ENCODE measurements at regions not wholly inside any gene's neighbourhood (a gene's known extent, or its start where the extent isn't known, plus 50 kb on each side); places are given as distances from the start of the nearest gene placed in this dataset.

DNA sequence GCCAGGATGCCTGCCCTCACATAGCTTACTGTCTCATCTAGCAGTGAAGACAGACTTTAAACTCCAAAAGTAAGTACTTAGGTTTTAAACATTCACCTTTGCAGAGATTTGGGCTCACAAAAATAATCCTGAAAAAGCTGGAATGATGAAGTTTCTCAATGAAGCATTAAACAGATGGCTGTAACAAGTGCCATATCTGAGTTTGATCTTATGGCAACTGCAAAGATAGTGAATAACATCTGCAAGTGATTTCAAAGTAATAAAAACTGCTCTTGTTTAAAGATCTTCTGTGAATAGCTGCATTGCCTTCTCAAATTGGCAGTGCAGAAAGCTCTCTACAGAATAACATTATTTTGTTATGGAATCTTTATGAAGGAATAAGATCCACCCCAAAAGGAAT is 271.2 kb upstream of the SMIM31 start:
- no peak for DNase-seq (ENCODE audit: low read depth)
- TF ChIP-seq POLR2A (IDR thresholded peaks at IDR 0.05; ENCODE audit: extremely low read depth, insufficient read length) (no peak), MYC (IDR thresholded peaks at IDR 0.05; ENCODE audit: low read depth, low read length) (no peak)
- TF ChIP-seq, protein P1, sequence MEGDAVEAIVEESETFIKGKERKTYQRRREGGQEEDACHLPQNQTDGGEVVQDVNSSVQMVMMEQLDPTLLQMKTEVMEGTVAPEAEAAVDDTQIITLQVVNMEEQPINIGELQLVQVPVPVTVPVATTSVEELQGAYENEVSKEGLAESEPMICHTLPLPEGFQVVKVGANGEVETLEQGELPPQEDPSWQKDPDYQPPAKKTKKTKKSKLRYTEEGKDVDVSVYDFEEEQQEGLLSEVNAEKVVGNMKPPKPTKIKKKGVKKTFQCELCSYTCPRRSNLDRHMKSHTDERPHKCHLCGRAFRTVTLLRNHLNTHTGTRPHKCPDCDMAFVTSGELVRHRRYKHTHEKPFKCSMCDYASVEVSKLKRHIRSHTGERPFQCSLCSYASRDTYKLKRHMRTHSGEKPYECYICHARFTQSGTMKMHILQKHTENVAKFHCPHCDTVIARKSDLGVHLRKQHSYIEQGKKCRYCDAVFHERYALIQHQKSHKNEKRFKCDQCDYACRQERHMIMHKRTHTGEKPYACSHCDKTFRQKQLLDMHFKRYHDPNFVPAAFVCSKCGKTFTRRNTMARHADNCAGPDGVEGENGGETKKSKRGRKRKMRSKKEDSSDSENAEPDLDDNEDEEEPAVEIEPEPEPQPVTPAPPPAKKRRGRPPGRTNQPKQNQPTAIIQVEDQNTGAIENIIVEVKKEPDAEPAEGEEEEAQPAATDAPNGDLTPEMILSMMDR (IDR thresholded peaks at IDR 0.05; ENCODE audit: low read depth, low read length), result no peak
- TF ChIP-seq, protein P2, sequence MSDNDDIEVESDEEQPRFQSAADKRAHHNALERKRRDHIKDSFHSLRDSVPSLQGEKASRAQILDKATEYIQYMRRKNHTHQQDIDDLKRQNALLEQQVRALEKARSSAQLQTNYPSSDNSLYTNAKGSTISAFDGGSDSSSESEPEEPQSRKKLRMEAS (IDR thresholded peaks at IDR 0.05; ENCODE audit: low read depth, low read length), result no peak
- H3K4me3 ChIP-seq (ENCODE audit: low read depth, low read length), result no peak overlapping the region

DNA sequence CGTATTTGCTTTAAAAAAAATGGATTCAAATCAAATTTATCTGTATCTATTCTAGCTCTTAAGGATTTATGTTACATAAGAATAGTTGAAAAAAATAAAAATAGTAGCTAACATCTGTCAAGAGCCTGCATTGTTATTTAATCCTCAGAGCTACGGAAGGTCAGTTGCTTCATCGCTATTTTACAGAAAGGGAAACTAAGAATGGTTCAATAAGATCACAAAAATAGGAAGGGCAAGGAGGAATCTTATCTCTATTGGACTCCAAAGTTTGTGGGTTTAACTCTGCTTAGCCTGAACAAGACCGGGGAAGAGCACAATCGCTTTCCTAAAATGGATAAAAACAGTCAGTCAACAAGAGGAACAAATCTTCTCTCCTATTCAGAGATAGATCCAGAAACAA is 270.2 kb upstream of the SMIM31 start:
- DNase-seq (ENCODE audit: low read depth), result no peak
- no peak overlapping the region for H3K4me3 ChIP-seq (ENCODE audit: low read depth, low read length)
- TF ChIP-seq MYC (IDR thresholded peaks at IDR 0.05; ENCODE audit: low read depth, low read length) (no peak), POLR2A (IDR thresholded peaks at IDR 0.05; ENCODE audit: extremely low read depth, insufficient read length) (no peak)
- TF ChIP-seq, protein P2 (IDR thresholded peaks at IDR 0.05; ENCODE audit: low read depth, low read length), result no peak
- TF ChIP-seq, protein P1 (IDR thresholded peaks at IDR 0.05; ENCODE audit: low read depth, low read length), result no peak

DNA sequence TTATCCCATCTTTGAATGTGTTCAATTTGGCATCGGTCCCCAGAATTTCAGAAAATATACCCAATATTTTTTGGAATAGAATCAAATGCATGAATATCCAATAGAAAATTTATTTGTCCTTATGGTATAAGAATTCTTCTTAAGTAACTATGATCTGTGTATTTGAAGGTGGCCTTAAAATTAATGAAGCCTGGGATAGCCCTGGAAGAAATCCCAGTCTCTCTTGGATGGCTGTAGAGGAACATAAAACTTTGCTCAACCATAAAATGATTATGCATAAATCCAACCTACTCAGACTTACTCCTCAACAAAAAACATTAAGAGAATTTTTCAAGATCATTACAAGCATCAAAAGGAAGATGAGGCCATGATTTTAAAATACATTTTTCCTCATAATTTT is 269.4 kb upstream of the SMIM31 start:
- H3K4me3 ChIP-seq (ENCODE audit: low read depth, low read length), result no peak overlapping the region
- DNase-seq (ENCODE audit: low read depth), result no peak
- TF ChIP-seq MYC (IDR thresholded peaks at IDR 0.05; ENCODE audit: low read depth, low read length), result no peak
- TF ChIP-seq, protein P1 (IDR thresholded peaks at IDR 0.05; ENCODE audit: low read depth, low read length), result no peak
- TF ChIP-seq, protein P2 (IDR thresholded peaks at IDR 0.05; ENCODE audit: low read depth, low read length), result no peak
- no peak for TF ChIP-seq POLR2A (IDR thresholded peaks at IDR 0.05; ENCODE audit: extremely low read depth, insufficient read length)

GRCh38 chr4:164485136-164485535 is 268.8 kb upstream of the SMIM31 start:
- no peak for DNase-seq (ENCODE audit: low read depth)
- TF ChIP-seq MYC (IDR thresholded peaks at IDR 0.05; ENCODE audit: low read depth, low read length), result no peak
- TF ChIP-seq POLR2A (IDR thresholded peaks at IDR 0.05; ENCODE audit: extremely low read depth, insufficient read length), result no peak
- TF ChIP-seq, protein P1 (IDR thresholded peaks at IDR 0.05; ENCODE audit: low read depth, low read length), result no peak

GRCh38 chr4:164488114-164488513 is 265.8 kb upstream of the SMIM31 start:
- TF ChIP-seq POLR2A (IDR thresholded peaks at IDR 0.05; ENCODE audit: extremely low read depth, insufficient read length), result no peak
- TF ChIP-seq, protein P1 (IDR thresholded peaks at IDR 0.05; ENCODE audit: low read depth, low read length), result no peak
- no peak for TF ChIP-seq MYC (IDR thresholded peaks at IDR 0.05; ENCODE audit: low read depth, low read length)
- TF ChIP-seq, protein P2 (IDR thresholded peaks at IDR 0.05; ENCODE audit: low read depth, low read length), result no peak
- no peak overlapping the region for H3K4me3 ChIP-seq (ENCODE audit: low read depth, low read length)
- DNase-seq (ENCODE audit: low read depth), result no peak

More at GRCh38 chr4:164485136-164485535, 268.8 kb upstream of the SMIM31 start:
- no peak overlapping the region for H3K4me3 ChIP-seq (ENCODE audit: low read depth, low read length)

GRCh38 chr4:164501074-164501473 is 252.9 kb upstream of the SMIM31 start:
- no peak overlapping the region for H3K4me3 ChIP-seq (ENCODE audit: low read depth, low read length)
- no peak for DNase-seq (ENCODE audit: low read depth)
- no peak for TF ChIP-seq POLR2A (IDR thresholded peaks at IDR 0.05; ENCODE audit: extremely low read depth, insufficient read length)
- TF ChIP-seq, protein P2 (IDR thresholded peaks at IDR 0.05; ENCODE audit: low read depth, low read length), result no peak
- TF ChIP-seq MYC (IDR thresholded peaks at IDR 0.05; ENCODE audit: low read depth, low read length), result no peak
- TF ChIP-seq, protein P1 (IDR thresholded peaks at IDR 0.05; ENCODE audit: low read depth, low read length), result no peak

All from NB4 (cell line).